ENCODE measurements at regions not wholly inside any gene's neighbourhood (a gene's known extent, or its start where the extent isn't known, plus 50 kb on each side); places are given as distances from the start of the nearest gene placed in this dataset.

DNA sequence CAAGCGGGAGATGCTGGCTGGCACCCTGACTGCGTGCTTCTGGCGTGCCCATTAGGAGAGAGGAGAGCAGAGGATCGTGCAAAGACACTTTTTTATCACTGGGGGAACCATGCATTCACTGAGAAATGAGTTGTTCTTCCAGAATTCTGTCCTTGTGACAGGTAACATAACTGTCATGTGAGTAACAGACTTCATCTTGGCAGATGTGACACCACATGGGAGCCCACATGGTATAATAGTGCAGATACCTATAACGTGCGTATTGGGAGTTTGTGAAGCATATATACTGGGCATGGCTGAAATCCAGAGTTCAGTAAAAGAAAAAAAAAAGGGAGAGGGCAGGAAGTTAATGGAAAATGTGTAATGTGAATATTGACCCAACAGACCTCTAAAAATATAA lies 159.6 kb upstream of the BACE2 start:
- ChIA-PET POLR2A (ENCODE audit: unreplicated experiment) (no interaction called here), CTCF (no interaction called here)
- Histone ChIP-seq H3K36me3 (ENCODE audit: control insufficient read depth, insufficient read depth, low read length) (no peaks in the 10 kb centered on the region), H3K79me1 (ENCODE audit: low read depth in 1 of 2, low read length in 2 of 2) (no peaks in the 10 kb centered on the region), H2BK5ac (ENCODE audit: low read depth, low read length, poor library complexity, severe bottlenecking) (no peak overlapping the region), H4K8ac (ENCODE audit: low read depth in 2 of 2, low read length in 2 of 2) (no peak overlapping the region), H2AK5ac (ENCODE audit: low read depth, low read length) (no peak overlapping the region), H2BK15ac (ENCODE audit: low read depth, low read length) (no peak overlapping the region), H4K20me1 (ENCODE audit: insufficient read depth, low read length) (no peaks in the 10 kb centered on the region), H2AFZ (replicated peaks; ENCODE audit: low read length, poor library complexity) (no peak overlapping the region), H4K5ac (ENCODE audit: low read depth, low read length) (no peak overlapping the region), H3K18ac (ENCODE audit: low read depth, low read length) (no peak overlapping the region), H3K14ac (replicated peaks; ENCODE audit: low read depth, low read length) (no peak overlapping the region), H3K27me3 (ENCODE audit: control insufficient read depth, insufficient read depth, low read length) (no peaks in the 10 kb centered on the region), H3K56ac (ENCODE audit: extremely low read depth, insufficient read depth, low read length) (no peak overlapping the region), H2BK120ac (ENCODE audit: low read depth, low read length) (no peak overlapping the region), H3K4me2 (ENCODE audit: low read depth, low read length) (no peak overlapping the region), H2AK9ac (replicated peaks; ENCODE audit: low read depth, low read length, poor library complexity) (no peak overlapping the region), H3K9me3 (ENCODE audit: control insufficient read depth, insufficient read depth, low read length) (peaks cover 35% of the 10 kb centered on the region), H3K9ac (ENCODE audit: low read depth, low read length) (no peak overlapping the region), H3K9me1 (ENCODE audit: insufficient read depth, low read length) (no peaks in the 10 kb centered on the region), H3K4me3 (ENCODE audit: insufficient read depth, low read depth, low read length) (no peak overlapping the region), H2BK20ac (ENCODE audit: low read depth, low read length) (no peak overlapping the region), H3K4me1 (ENCODE audit: control insufficient read depth, insufficient read depth, low read length) (no peaks in the 10 kb centered on the region), H4K91ac (ENCODE audit: insufficient read depth, low read depth, low read length) (no peak overlapping the region), H3K27ac (ENCODE audit: insufficient read depth, low read length) (no peak overlapping the region), H3K4ac (ENCODE audit: low read depth, low read length) (no peak overlapping the region), H3K23ac (ENCODE audit: low read depth, low read length) (no peak overlapping the region)
- dilution Hi-C loops (cut with HindIII; ENCODE audit: low sequenced_read_pairs, unreplicated experiment) (no loop called here), in situ Hi-C loops (cut with MboI; ENCODE audit: low sequenced_read_pairs) (no loop called here), intact Hi-C loops (cut with micrococcal nuclease) (no loop called here)
- ATAC-seq (ENCODE audit: low read depth) (no peak), DNase-seq (no peak)
- TF ChIP-seq FOS (IDR thresholded peaks at IDR 0.05; ENCODE audit: low read depth, low read length) (no peak), BHLHE40 (IDR thresholded peaks at IDR 0.05; ENCODE audit: low read depth, low read length) (no peak), CHD1 (IDR thresholded peaks at IDR 0.05; ENCODE audit: low read depth, low read length) (no peak)
- WGBS, 2 experiments (ENCODE audit: extremely low coverage in 2 of 2, insufficient read length in 1 of 2), result 20% methylated on average over 1 of the region's 6 CpGs; no CpG with 5 or more reads in 1 of the 2 experiments
- BruUV-seq (replicated peaks), result no TSS peak
